H1 (cell line): ENCODE measurements at regions not wholly inside any gene's neighbourhood (a gene's known extent, or its start where the extent isn't known, plus 50 kb on each side); places are given as distances from the start of the nearest gene placed in this dataset.

ENCODE experiments used
- CTCF ChIA-PET: fragments of 300-600 bp; sonication (Branson Sonifier 250); formaldehyde crosslinking; loops from one replicate; lab custom pipeline; 2021; ENCODE audit not compliant: partially characterized antibody; lab: Charles Lee
- POLR2A ChIA-PET: fragments of 300-600 bp; sonication (Branson Sonifier 250); formaldehyde crosslinking; loops from one replicate; lab custom pipeline; 2021; ENCODE audit warnings: inconsistent platforms; ENCODE audit not compliant: partially characterized antibody; lab: Charles Lee
- DNase-seq, 2 experiments: peaks; one replicate each; pipeline versions ENCODE4 v3.0.0 to v3.0.0-alpha.2; 2010 to 2022; ENCODE audit warnings: low spot score in 2 of 2, low read depth in 1 of 2, mixed read lengths in 1 of 2
- FAIRE-seq: peaks from 2 replicates; lab custom pipeline; 2011; peaks lifted over from hg19 to GRCh38; lab: Jason Lieb, UNC
- H2AFZ ChIP-seq: 2 replicates; pipeline ENCODE4 v1.8.1; 2012; ENCODE audit warnings: low read length, inconsistent platforms
- H2AK5ac ChIP-seq: 2 replicates; pipeline ENCODE4 v1.6.1; 2013; ENCODE audit warnings: low read depth, low read length
- H2BK120ac ChIP-seq: replicated peaks from 2 replicates; pipeline ENCODE3; 2013; ENCODE audit warnings: low read depth, low read length, inconsistent platforms
- H2BK12ac ChIP-seq: 2 replicates; pipeline ENCODE4 v1.6.1; 2013; ENCODE audit warnings: low read depth, low read length
- H2BK15ac ChIP-seq: 2 replicates; pipeline ENCODE4 v1.6.1; 2013; ENCODE audit warnings: low read length
- H2BK20ac ChIP-seq: 2 replicates; pipeline ENCODE4 v1.6.1; 2013; ENCODE audit warnings: low read length
- H2BK5ac ChIP-seq: 2 replicates; pipeline ENCODE4 v1.6.1; 2013; ENCODE audit warnings: low read depth, low read length
- H3K14ac ChIP-seq: 2 replicates; pipeline ENCODE4 v1.6.1; 2013; ENCODE audit warnings: inconsistent platforms; ENCODE audit not compliant: insufficient read length
- H3K18ac ChIP-seq: 2 replicates; pipeline ENCODE4 v1.6.1; 2013; ENCODE audit warnings: low read length; ENCODE audit errors: extremely low read depth
- H3K23ac ChIP-seq: 2 replicates; pipeline ENCODE4 v1.6.1; 2013; ENCODE audit warnings: inconsistent platforms; ENCODE audit not compliant: insufficient read length
- H3K23me2 ChIP-seq: 2 replicates; pipeline ENCODE4 v1.6.1; 2013; ENCODE audit warnings: low read depth, low read length
- H3K27ac ChIP-seq: 2 replicates; pipeline ENCODE4 v1.6.1; 2011; ENCODE audit warnings: low read depth, low read length, inconsistent platforms
- H3K27me3 ChIP-seq, 4 experiments: replicated peaks in 1 of 4; 1 replicate in 1 of 4; 2 replicates in 3 of 4; pipeline versions ENCODE4 v1.6.1 to v1.8.1; 2011 to 2013; ENCODE audit warnings: low read length in 3 of 4, mild to moderate bottlenecking in 3 of 4, inconsistent platforms in 2 of 4, mixed read lengths in 2 of 4, moderate library complexity in 1 of 4; ENCODE audit not compliant: control insufficient read depth in 3 of 4, insufficient read depth in 3 of 4; ENCODE audit errors: extremely low read depth in 1 of 4
- H3K36me3 ChIP-seq, 4 experiments: 2 replicates each; pipeline versions ENCODE4 v1.6.1 to v1.8.1; 2011 to 2013; ENCODE audit warnings: mild to moderate bottlenecking in 4 of 4, low read length in 3 of 4, moderate library complexity in 2 of 4, control low read depth in 1 of 4, inconsistent platforms in 1 of 4; ENCODE audit not compliant: insufficient read depth in 4 of 4, control insufficient read depth in 2 of 4
- H3K4ac ChIP-seq: replicated peaks from 2 replicates; pipeline ENCODE3; 2013; ENCODE audit warnings: low read length, low read depth, mixed read lengths, inconsistent platforms; ENCODE audit not compliant: insufficient read length
- H3K4me1 ChIP-seq, 4 experiments: replicated peaks in 1 of 4; 1 replicate in 1 of 4; 2 replicates in 3 of 4; pipeline versions ENCODE4 v1.6.1 to v1.8.1; 2011 to 2013; ENCODE audit warnings: low read length in 3 of 4, inconsistent platforms in 2 of 4, mixed read lengths in 1 of 4; ENCODE audit not compliant: insufficient read depth in 4 of 4, control insufficient read depth in 3 of 4
- H3K4me2 ChIP-seq, 2 experiments: 2 replicates each; pipeline versions ENCODE4 v1.6.1 to v1.8.1; 2011 to 2013; ENCODE audit warnings: low read depth in 2 of 2, low read length in 2 of 2, control low read depth in 1 of 2, inconsistent platforms in 1 of 2, mild to moderate bottlenecking in 1 of 2; ENCODE audit not compliant: insufficient read depth in 1 of 2
- H3K4me3 ChIP-seq, 4 experiments: fragments of 200-600, 300-600 bp in 1 of 4; sonication (generic), shearing (Covaris generic), sonication (Bioruptor Twin) in 1 of 4; 2 replicates each; pipeline versions ENCODE4 v1.5.1 to v1.8.1; 2011 to 2016; ENCODE audit warnings: low read length in 4 of 4, low read depth in 3 of 4, control low read depth in 2 of 4, inconsistent platforms in 2 of 4, mild to moderate bottlenecking in 2 of 4, mixed read lengths in 1 of 4, moderate library complexity in 1 of 4; ENCODE audit not compliant: insufficient read depth in 2 of 4; ENCODE audit errors: extremely low read depth in 1 of 4
- H3K56ac ChIP-seq: replicated peaks from 2 replicates; pipeline ENCODE3; 2013; ENCODE audit warnings: low read depth, mild to moderate bottlenecking, mixed read lengths, low read length, inconsistent platforms; ENCODE audit not compliant: insufficient read length
- H3K79me1 ChIP-seq: 2 replicates; pipeline ENCODE4 v1.6.1; 2013; ENCODE audit warnings: low read depth, low read length, control low read depth
- H3K79me2 ChIP-seq, 2 experiments: 2 replicates each; pipeline versions ENCODE4 v1.6.1 to v1.8.1; 2012 to 2013; ENCODE audit warnings: low read length in 2 of 2, mild to moderate bottlenecking in 2 of 2, inconsistent platforms in 1 of 2; ENCODE audit not compliant: insufficient read depth in 2 of 2, control insufficient read depth in 1 of 2
- H3K9ac ChIP-seq, 4 experiments: replicated peaks in 1 of 4; 1 replicate in 1 of 4; 2 replicates in 3 of 4; pipeline versions ENCODE4 v1.6.1 to v1.8.1; 2011 to 2013; ENCODE audit warnings: low read depth in 3 of 4, low read length in 3 of 4, control low read depth in 2 of 4, mild to moderate bottlenecking in 2 of 4, moderate library complexity in 2 of 4, inconsistent platforms in 1 of 4; ENCODE audit errors: extremely low read depth in 1 of 4
- H3K9me3 ChIP-seq, 2 experiments: 2 replicates each; pipeline versions ENCODE4 v1.6.1 to v1.8.1; 2012 to 2013; ENCODE audit warnings: mild to moderate bottlenecking in 2 of 2, moderate library complexity in 2 of 2, control low read depth in 1 of 2, inconsistent platforms in 1 of 2, low read depth in 1 of 2, low read length in 1 of 2, mixed read lengths in 1 of 2; ENCODE audit not compliant: insufficient read depth in 2 of 2
- H4K20me1 ChIP-seq, 2 experiments: replicated peaks in 1 of 2; 2 replicates each; pipeline versions ENCODE3 to v1.8.1; 2011 to 2013; ENCODE audit warnings: inconsistent platforms in 2 of 2, low read length in 2 of 2, mild to moderate bottlenecking in 1 of 2; ENCODE audit not compliant: insufficient read depth in 2 of 2, control insufficient read depth in 1 of 2
- H4K5ac ChIP-seq: 2 replicates; pipeline ENCODE4 v1.6.1; 2013; ENCODE audit warnings: low read length, low read depth, mixed read lengths, inconsistent platforms; ENCODE audit not compliant: insufficient read length
- H4K8ac ChIP-seq: 2 replicates; pipeline ENCODE4 v1.8.0; 2013; ENCODE audit warnings: mild to moderate bottlenecking, moderate library complexity, low read length, inconsistent platforms; ENCODE audit not compliant: insufficient read depth; ENCODE audit errors: extremely low read depth
- H4K91ac ChIP-seq: replicated peaks from 2 replicates; pipeline ENCODE3; 2013; ENCODE audit warnings: low read length, mixed read lengths, inconsistent platforms; ENCODE audit not compliant: insufficient read length
- CEBPB ChIP-seq: IDR thresholded peaks from 2 replicates; pipeline ENCODE4 v1.6.1; 2012; ENCODE audit warnings: low read depth, low read length
- EGR1 ChIP-seq: IDR thresholded peaks from 2 replicates; pipeline ENCODE4 v1.6.1; 2011; ENCODE audit warnings: low read depth, low read length, borderline replicate concordance
- GTF2F1 ChIP-seq: IDR thresholded peaks from 2 replicates; pipeline ENCODE4 v1.6.1; 2012; ENCODE audit warnings: low read depth, low read length, improper control_type of control experiment, borderline replicate concordance
- SAP30 ChIP-seq: fragments of 300-600 bp; sonication (generic); IDR thresholded peaks from 2 replicates; pipeline ENCODE4 v1.7.1; 2012; ENCODE audit warnings: low read length, moderate library complexity, mild to moderate bottlenecking, inconsistent platforms; ENCODE audit not compliant: insufficient read depth, insufficient replicate concordance
- WGBS, 2 experiments: shearing (Covaris generic) in 1 of 2; methylation state at CpG; one replicate each; pipeline versions ENCODE4 v1.1.6 to v1.1.7; 2013 to 2015; ENCODE audit warnings: low lambda C conversion rate in 2 of 2, mixed read lengths in 2 of 2, inconsistent platforms in 1 of 2, low coverage in 1 of 2, missing lambda C conversion rate in 1 of 2; ENCODE audit not compliant: insufficient replicate concordance in 2 of 2, insufficient coverage in 1 of 2, insufficient read length in 1 of 2; ENCODE audit errors: extremely low coverage in 1 of 2, missing lambda C conversion rate in 1 of 2; 5-methylcytosine and 5-hydroxymethylcytosine counted together

GRCh38 chr13:107266657-107267056, 698.7 kb upstream of the ARGLU1 start:
- Histone ChIP-seq H3K4ac (no peak overlapping the region), H3K79me1 (no peaks in the 10 kb centered on the region), H2AK5ac (no peak overlapping the region), H3K27me3 (no peaks in the 10 kb centered on the region), H3K18ac (no peak overlapping the region), H2BK15ac (no peak overlapping the region), H3K79me2 (no peaks in the 10 kb centered on the region), H3K56ac (no peak overlapping the region), H3K23ac (no peak overlapping the region), H2BK20ac (no peak overlapping the region), H3K9ac (no peak overlapping the region), H4K8ac (no peak overlapping the region), H4K20me1 (no peaks in the 10 kb centered on the region), H3K4me2 (no peak overlapping the region), H3K9me3 (no peaks in the 10 kb centered on the region), H3K27ac (no peak overlapping the region), H2BK120ac (no peak overlapping the region), H3K4me1 (peaks cover 0 to 3% (median 0%) of the 10 kb centered on the region in 4 experiments; a peak in 2 of 7 replicates), H3K4me3 (no peak overlapping the region), H3K23me2 (no peaks in the 10 kb centered on the region), H2BK12ac (no peak overlapping the region), H2BK5ac (no peak overlapping the region), H4K91ac (no peak overlapping the region), H2AFZ (no peak overlapping the region), H4K5ac (no peak overlapping the region), H3K14ac (no peak overlapping the region), H3K36me3 (no peaks in the 10 kb centered on the region)
- 100% methylated on average over 1 of the region's 1 CpG; no CpG with 5 or more reads in 1 of the 2 experiments for WGBS, 2 experiments
- DNase-seq: no peak
- no peak for FAIRE-seq
- CTCF ChIA-PET: no interaction called here
- POLR2A ChIA-PET: no interaction called here
- TF ChIP-seq GTF2F1 (no peak), EGR1 (no peak), SAP30 (no peak), CEBPB (no peak)
